ENCODE measurements at regions not wholly inside any gene's neighbourhood (a gene's known extent, or its start where the extent isn't known, plus 50 kb on each side); places are given as distances from the start of the nearest gene placed in this dataset.

- TF ChIP-seq CTCF (IDR thresholded peaks at IDR 0.05) = no peak
- TF ChIP-seq POLR2A (IDR thresholded peaks at IDR 0.05) = no peak
These were observed 380.7 kb upstream of the PFKP start for GRCh38 chr10:2686691-2687090.
